A673 (cell line): ENCODE measurements at regions not wholly inside any gene's neighbourhood (a gene's known extent, or its start where the extent isn't known, plus 50 kb on each side); places are given as distances from the start of the nearest gene placed in this dataset.
A peak's percentile ranks its signal among the peaks of the same experiment; 100 is the strongest.

Experiments used
- BruUV-seq: library from RNA; stranded (reverse); fragments of 400-500 nt; replicated peaks from 2 replicates; lab custom pipeline; 2021; lab: Mats Ljungman, UMichigan
- CTCF ChIA-PET: fragments of 300-600 bp; sonication (Branson Sonifier 250); formaldehyde crosslinking; loops from one replicate; lab custom pipeline; 2022; ENCODE audit warnings: antibody characterized with exemption; lab: Charles Lee
- POLR2A ChIA-PET: fragments of 300-600 bp; sonication (Branson Sonifier 250); formaldehyde crosslinking; loops from one replicate; lab custom pipeline; 2022; ENCODE audit warnings: antibody characterized with exemption; ENCODE audit not compliant: low non-redundant PET; lab: Charles Lee
- DNase-seq: peaks from one replicate; pipeline ENCODE4 v3.0.0-alpha.2; 2015; ENCODE audit warnings: low spot score
- H3K27ac ChIP-seq: fragments of 200-600 bp; sonication (generic); 2 replicates; pipeline ENCODE4 v1.5.1; 2016; ENCODE audit warnings: mixed run types, low read depth, mild to moderate bottlenecking, mixed read lengths, antibody characterized with exemption, low read length; ENCODE audit not compliant: poor library complexity, severe bottlenecking
- H3K27me3 ChIP-seq: fragments of 200-600 bp; sonication (generic); replicated peaks from 2 replicates; pipeline ENCODE4 v1.6.1; 2017; ENCODE audit warnings: mixed run types, low read depth, mild to moderate bottlenecking, mixed read lengths, antibody characterized with exemption, low read length; ENCODE audit not compliant: insufficient read depth, poor library complexity
- H3K36me3 ChIP-seq: fragments of 200-600 bp; sonication (generic); 2 replicates; pipeline ENCODE4 v1.6.1; 2016; ENCODE audit warnings: mixed run types, mild to moderate bottlenecking, mixed read lengths, antibody characterized with exemption, low read length; ENCODE audit not compliant: insufficient read depth, poor library complexity, severe bottlenecking
- H3K4me1 ChIP-seq: fragments of 200-600 bp; sonication (generic); 2 replicates; pipeline ENCODE4 v1.6.1; 2017; ENCODE audit warnings: mixed run types, mild to moderate bottlenecking, mixed read lengths, antibody characterized with exemption, low read length; ENCODE audit not compliant: insufficient read depth, poor library complexity, severe bottlenecking
- H3K4me3 ChIP-seq: fragments of 200-600 bp; sonication (generic); 2 replicates; pipeline ENCODE4 v1.5.1; 2016; ENCODE audit warnings: low read depth, mixed run types, mild to moderate bottlenecking, mixed read lengths, low read length; ENCODE audit not compliant: poor library complexity, severe bottlenecking
- H3K9me3 ChIP-seq: fragments of 200-600 bp; sonication (generic); 2 replicates; pipeline ENCODE4 v1.6.1; 2016; ENCODE audit warnings: mixed run types, low read depth, mild to moderate bottlenecking, mixed read lengths, antibody characterized with exemption, low read length; ENCODE audit not compliant: poor library complexity, severe bottlenecking
- EZH2 ChIP-seq: fragments of 200-600 bp; sonication (generic); IDR thresholded peaks from 2 replicates; pipeline ENCODE4 v1.6.1; 2017; ENCODE audit warnings: borderline replicate concordance, low read depth, mild to moderate bottlenecking, mixed read lengths, antibody characterized with exemption, low read length; ENCODE audit not compliant: poor library complexity, severe bottlenecking
- intact Hi-C: fragments of 100-400 bp; cut with micrococcal nuclease; formaldehyde crosslinking; loops from one replicate; pipeline ENCODE4 v1.10.0; 2022; ENCODE audit not compliant: unreplicated experiment
- TF ChIP-seq, protein P1 (sequence below): fragments of 300-800, 200-600 bp; sonication (generic); conservative IDR thresholded peaks from 2 replicates; pipeline ENCODE4 v1.5.1; 2017; ENCODE audit warnings: low read depth, mild to moderate bottlenecking, antibody characterized with exemption, low read length, moderate library complexity, mixed read lengths

GRCh38 chr6:41425511-41425910 is 90.1 kb downstream of the NCR2 start:
- intact Hi-C loops = no loop called here
- H3K4me3 ChIP-seq = no peak overlapping the region
- POLR2A ChIA-PET = no interaction called here

GRCh38 chr6:41426438-41426851 is 91.0 kb downstream of the NCR2 start:
- CTCF ChIA-PET = interaction anchor here (0.6 kb wide), 1 partner anchor 9 kb away, joined by 4 read pairs; no protein-coding TSS in a partner anchor
- intact Hi-C loops = no loop called here

More at GRCh38 chr6:41425511-41425910, 90.1 kb downstream of the NCR2 start:
- Histone ChIP-seq H3K36me3 (no peaks in the 10 kb centered on the region), H3K27me3 (peaks cover 6% of the 10 kb centered on the region), H3K9me3 (no peaks in the 10 kb centered on the region), H3K27ac (no peak overlapping the region), H3K4me1 (peaks cover 19% of the 10 kb centered on the region)
- no peak for DNase-seq
- TF ChIP-seq, protein P1, sequence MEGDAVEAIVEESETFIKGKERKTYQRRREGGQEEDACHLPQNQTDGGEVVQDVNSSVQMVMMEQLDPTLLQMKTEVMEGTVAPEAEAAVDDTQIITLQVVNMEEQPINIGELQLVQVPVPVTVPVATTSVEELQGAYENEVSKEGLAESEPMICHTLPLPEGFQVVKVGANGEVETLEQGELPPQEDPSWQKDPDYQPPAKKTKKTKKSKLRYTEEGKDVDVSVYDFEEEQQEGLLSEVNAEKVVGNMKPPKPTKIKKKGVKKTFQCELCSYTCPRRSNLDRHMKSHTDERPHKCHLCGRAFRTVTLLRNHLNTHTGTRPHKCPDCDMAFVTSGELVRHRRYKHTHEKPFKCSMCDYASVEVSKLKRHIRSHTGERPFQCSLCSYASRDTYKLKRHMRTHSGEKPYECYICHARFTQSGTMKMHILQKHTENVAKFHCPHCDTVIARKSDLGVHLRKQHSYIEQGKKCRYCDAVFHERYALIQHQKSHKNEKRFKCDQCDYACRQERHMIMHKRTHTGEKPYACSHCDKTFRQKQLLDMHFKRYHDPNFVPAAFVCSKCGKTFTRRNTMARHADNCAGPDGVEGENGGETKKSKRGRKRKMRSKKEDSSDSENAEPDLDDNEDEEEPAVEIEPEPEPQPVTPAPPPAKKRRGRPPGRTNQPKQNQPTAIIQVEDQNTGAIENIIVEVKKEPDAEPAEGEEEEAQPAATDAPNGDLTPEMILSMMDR = no peak
- TF ChIP-seq EZH2 = no peak
- no TSS peak for BruUV-seq
- CTCF ChIA-PET = interaction anchor here (0.6 to 1.8 kb wide), 4 partner anchors 17 to 350 kb away, joined by 3 to 6 read pairs (median 4); no protein-coding TSS in a partner anchor

GRCh38 chr6:41426888-41427641 is 91.7 kb downstream of the NCR2 start:
- Histone ChIP-seq H3K27me3 (peaks cover 6% of the 10 kb centered on the region), H3K4me3 (peak overlapping the region; percentile 41), H3K9me3 (no peaks in the 10 kb centered on the region), H3K36me3 (no peaks in the 10 kb centered on the region), H3K27ac (no peak overlapping the region), H3K4me1 (peaks cover 19% of the 10 kb centered on the region)
- DNase-seq = no peak
- intact Hi-C loops = no loop called here
- no TSS peak for BruUV-seq
- POLR2A ChIA-PET = no interaction called here
- CTCF ChIA-PET = no interaction called here
- TF ChIP-seq, protein P1 = no peak
- TF ChIP-seq EZH2 = no peak

More at GRCh38 chr6:41426438-41426851, 91.0 kb downstream of the NCR2 start:
- Histone ChIP-seq H3K4me1 (peaks cover 19% of the 10 kb centered on the region), H3K4me3 (no peak overlapping the region), H3K9me3 (no peaks in the 10 kb centered on the region), H3K27me3 (peaks cover 6% of the 10 kb centered on the region), H3K36me3 (no peaks in the 10 kb centered on the region), H3K27ac (no peak overlapping the region)
- POLR2A ChIA-PET = no interaction called here
- TF ChIP-seq, protein P1 = no peak
- TF ChIP-seq EZH2 = no peak
- no peak for DNase-seq
- no TSS peak for BruUV-seq
